ENCODE measurements at regions not wholly inside any gene's neighbourhood (a gene's known extent, or its start where the extent isn't known, plus 50 kb on each side); places are given as distances from the start of the nearest gene placed in this dataset.
"Not testable (repeated sequence)": the region's sequence is repeated elsewhere in the genome, so short reads cannot be mapped to it uniquely, and the experiment has no call there.

DNA sequence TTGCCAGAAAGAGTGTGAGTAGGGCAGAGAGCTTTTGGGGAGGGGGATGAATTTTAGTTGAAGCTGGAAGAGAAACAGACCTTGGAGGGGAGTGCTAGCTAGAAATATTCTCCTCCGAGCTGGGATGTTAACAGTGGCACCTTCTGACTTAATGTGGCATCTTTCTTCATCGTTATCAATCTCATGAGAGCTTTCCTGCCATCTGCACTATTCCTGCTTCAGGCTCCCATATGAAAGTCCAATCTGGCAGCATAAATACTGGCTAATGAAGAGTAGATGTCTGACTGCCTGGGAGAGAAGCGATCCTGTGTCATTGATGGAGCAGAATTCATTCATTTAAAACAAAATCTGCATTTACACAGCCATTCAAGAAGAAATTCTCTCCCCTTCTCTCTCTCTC is 284.5 kb downstream of the TMEM38B start:
- no peak for DNase-seq

DNA sequence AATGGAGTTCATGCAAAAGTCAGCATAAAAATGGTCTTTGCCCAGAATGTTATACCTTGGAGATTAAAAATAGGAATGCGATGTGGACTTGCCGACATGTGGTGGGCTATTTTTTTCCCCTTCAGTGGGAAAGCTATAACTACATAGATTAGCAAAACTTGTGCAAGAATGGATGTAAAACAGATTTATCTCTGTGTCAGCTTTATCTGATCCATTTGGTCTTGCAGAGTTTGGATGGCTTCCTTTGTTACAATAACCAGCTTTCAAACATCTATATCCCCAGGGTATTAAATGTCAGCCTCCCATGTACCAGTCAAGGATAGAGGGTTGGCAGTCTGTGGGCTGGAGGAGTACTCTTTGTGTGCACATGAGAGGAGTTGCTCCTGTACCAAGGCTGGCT is 284.9 kb downstream of the TMEM38B start:
- no peak for DNase-seq

DNA sequence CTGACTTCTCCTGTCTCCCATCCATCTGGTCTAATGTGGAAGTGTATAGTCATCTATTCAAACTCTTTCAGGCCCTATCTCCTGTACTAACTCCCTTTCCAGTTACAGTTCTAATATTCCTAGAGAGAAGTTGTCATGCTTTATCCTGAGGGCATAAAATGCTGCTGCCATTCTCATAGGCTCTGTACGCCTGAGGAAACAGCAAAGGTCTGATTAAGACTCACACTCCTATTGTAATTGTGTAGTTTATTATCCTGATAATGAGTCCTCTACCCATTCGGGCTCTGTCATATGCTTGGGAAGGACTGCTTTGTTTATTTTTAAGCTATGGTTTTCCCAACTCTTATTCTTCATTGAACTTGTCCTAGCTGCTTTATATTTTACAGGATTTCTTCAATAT is 290.4 kb downstream of the TMEM38B start:
- DNase-seq: no peak

DNA sequence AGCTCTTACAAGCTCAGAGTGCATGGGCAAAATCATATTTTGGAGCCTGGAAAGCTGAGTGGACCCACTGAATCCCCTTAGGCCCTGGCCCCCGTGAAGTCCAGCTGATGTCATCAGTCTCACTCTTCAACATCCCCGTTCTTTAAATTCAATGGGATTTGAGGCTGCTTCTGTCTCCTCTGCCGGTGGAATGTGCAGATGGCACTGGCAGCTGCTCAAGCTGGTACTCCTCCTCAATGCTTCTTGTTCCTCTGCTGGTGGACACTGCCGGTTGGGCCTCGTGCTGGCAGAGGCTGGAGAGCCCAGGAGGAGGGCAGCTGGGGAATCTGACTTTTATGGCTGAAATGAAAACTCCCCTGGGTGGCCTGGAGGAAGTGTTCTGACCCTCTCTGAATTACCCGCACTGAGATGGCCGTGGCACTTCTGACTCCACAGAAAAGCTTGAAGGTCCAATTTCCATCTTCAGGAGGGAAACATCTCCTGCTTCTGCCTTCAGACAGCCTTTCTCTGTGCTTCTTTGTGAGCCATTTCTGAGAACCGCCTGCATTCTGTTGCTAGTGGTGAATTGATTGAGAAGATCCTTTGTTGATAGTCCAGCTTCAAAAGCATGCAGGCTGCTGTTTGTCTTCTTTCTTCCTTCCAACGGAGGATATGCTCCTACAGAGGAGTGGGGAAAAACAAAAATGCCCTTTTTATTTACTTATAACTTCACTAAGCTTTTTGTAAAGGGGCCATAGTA is 298.9 kb downstream of the TMEM38B start:
- DNase-seq: no peak

DNA sequence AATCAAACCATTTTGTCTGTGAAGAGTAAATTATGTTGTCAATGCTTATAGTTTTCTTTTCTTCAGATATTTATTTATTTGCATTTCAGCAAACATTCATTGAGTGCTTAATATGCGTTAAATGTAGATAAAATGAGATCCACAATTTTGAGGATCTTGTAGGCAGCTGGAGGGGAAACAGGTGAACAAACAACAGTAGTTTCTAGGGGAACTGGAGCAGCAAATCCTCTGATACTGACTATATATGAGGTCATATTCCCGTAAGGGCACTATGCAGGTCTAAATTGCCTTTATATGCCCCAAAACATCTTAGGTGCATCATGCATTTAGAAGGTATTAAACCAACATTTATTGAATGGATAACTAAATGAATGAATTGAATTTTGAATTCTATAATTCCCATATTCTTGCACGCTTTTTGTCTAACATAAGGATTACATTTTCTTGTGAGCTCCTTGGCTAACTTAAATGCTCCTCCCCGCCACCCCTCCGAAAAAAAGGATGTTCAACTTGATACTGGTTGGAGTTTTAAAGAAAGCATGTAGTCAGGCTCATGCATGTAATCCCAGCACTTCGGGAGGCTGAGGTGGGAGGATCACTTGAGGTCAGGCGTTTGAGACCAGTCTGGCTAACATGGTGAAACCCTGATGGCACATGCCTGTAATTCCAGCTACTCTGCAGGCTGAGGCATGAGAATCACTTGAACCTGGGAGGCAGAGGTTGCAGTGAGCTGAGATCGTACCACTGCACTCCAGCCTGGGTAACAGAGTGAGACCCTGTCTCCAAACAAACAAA is 299.8 kb downstream of the TMEM38B start:
- DNase-seq: no peak

DNA sequence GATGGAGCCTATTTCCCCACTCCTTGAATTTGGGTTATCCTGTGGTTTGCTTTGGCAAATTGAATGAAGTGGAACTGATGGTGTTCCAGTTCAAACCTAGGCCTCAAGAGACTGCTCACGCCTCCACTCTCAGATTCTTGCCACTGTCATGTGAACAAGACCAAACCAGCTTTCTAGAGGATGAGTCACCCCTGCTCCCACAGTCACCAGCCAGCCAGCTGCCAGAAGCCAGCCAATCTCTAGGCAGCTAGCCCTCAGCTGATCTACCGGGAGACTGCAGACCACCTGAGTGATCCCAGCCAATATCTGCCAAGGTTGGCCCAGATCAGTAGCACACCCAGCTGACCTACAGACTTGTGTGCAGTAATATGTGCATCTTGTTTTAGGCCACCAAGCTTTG is 300.6 kb downstream of the TMEM38B start:
- DNase-seq: no peak

DNA sequence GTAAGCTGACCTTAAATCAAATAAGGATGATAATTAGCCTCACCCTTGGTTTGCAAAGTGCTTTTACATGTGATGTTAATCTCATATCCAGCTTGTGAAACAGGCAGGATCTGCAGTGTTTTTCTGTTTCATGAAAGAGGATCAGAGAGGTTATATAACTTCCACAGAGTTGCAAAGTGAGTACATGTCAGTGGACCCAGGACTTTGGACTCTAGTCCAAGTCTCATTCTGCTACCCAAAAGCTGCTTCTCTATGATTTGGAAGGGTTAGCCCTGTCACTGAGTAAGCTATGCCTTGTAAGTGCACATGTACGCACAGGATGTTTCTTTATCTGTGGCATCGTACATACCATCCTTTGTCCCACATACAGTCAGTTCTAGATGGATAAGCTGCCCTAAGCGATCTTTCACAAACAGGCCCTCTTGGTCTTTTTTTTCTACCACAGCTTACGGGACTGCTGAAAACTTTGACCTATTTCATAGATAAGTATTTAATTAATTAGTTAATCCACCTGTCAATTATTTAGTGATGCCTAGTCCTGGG is 322.9 kb downstream of the TMEM38B start:
- no peak for DNase-seq

DNA sequence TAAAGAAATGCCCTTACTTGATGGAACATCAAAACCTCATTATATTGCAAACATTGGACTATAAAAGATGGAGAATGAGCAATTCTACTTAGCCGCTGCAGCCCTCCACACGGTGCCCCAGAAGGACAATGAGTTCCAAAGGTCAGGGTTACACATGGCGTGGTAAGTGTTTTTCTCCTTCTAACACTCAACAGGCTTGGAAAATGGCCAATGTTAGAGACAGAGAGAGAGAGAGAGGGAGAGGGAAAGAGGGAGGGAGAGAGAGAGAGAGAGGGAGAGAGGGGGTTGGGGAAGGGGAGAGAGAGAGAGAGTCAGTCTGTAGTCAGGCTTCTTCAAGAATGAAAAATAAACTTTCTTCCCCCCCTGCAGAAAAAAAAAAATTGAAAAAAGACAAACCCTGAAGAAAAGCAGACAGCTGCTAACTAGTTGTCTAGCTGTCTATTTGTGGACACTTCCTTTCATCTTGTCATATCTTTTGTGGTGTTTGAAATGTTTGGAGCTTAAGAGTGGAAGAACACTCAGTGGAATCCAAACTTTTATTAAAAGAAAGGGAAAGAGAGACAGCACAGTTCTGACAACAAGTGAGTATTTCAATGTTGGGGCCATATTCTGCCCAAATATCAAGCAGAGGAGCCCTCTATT is 324.8 kb downstream of the TMEM38B start:
- DNase-seq: no peak

DNA sequence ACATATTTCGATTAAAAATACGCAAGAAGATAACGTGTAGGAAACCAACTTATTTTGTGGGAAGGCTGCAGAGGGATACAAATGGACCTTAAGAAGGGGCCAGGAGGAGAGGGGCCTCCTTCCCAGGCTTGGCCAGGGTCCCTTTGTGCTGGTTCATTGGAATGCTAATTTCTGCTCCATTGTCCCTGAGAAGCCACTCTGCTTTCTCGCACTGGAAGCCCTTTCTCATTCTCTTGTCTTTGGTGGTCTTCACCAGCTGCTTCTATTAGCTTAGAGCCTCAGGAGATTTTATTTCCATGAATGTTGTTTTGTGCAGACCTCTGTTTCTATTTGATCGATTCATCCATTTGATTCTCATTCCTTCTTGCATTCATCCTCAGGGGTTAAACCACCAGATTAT is 325.4 kb downstream of the TMEM38B start:
- DNase-seq: no peak

DNA sequence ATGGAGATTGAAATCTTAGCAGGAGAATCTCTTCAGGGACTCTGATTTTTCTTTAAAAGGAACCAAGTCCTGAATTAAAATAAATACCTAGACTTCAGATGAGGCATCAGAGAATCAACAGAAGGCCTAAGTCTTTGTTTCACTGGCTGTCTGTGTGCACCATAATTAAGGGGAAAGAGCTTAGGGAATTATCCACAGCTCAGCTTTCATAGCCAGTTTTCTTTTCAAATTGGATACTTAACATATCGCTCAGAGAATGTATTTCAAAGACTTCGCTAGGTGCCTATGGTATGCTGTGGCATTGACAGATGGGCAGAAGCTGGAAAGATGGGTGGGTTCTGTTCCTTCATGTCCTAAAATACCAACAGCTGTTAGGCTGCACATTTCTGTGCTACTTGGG is 325.8 kb downstream of the TMEM38B start:
- DNase-seq: no peak

DNA sequence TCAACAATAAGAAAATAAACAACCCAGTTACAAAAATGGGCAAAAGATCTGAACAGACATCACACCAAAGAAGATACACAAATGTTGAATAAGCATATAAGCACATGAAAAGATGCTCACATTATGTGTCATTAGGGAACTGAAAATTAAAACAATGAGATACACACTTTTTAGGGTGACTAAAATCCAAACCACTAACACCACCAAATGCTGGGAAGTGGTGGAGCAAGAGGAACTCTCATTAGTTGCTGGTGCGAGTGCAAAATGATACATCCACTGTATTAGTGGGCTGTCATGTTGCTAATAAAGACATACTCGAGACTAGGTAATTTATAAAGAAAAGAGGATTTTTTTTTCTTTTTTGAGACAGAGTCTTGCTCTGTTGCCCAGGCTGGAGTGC is 329.1 kb downstream of the TMEM38B start:
- no peak for DNase-seq

DNA sequence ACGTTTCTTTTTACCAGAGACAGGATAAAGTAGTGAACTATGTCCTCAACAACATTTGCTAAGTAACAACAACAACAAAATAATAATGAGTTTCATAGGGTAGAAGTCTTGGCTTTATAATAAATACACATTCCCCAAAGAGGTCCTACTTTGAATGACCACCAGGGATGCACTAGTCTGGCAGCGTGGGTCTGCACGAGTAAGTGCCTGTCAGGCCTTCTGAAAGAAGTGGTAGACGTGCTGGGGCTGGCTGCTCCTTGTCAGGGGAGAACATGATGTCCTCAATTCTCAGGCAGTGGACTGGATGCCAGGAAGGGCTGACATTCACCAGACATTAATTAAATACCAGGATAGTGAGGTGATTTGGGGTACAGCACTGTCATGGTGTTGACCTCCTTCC is 331.1 kb downstream of the TMEM38B start:
- no peak for DNase-seq

DNA sequence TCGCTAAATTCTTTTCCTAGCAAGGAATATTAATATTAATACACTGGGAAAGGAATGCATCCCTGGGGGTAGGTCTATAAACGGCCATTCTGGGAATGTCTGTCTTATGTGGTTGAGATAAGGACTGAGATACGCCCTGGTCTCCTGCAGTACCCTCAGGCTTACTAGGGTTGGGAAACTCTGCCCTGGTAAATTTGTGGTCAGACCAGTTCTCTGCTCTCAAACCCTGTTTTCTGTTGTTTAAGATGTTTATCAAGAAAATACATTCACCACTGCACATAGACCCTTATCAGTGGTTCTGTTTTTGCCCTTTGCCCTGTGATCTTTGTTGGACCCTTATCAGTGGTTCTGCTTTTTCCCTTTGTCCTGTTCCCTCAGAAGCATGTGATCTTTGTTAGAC is 335.8 kb downstream of the TMEM38B start:
- not testable (repeated sequence) for DNase-seq

DNA sequence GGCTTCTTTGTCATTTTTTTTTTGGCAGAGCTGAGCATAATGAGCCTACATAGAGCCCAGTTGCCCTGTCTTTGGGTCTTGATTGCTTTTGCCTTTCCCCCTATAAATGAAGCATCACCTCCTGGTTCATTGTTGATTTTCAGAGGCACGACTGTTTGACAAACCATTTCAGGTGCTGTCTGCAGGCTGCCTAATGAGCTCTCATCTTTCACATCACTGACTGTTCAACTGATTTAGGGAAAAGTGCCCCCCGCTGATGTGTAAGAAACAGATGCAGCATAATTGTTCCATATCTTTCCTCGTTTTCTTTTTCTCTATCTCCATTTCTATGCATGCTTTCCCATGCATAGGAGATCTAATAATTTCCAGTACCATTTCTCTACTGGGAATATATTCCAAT is 338.6 kb downstream of the TMEM38B start:
- DNase-seq: peak; percentile 27

DNA sequence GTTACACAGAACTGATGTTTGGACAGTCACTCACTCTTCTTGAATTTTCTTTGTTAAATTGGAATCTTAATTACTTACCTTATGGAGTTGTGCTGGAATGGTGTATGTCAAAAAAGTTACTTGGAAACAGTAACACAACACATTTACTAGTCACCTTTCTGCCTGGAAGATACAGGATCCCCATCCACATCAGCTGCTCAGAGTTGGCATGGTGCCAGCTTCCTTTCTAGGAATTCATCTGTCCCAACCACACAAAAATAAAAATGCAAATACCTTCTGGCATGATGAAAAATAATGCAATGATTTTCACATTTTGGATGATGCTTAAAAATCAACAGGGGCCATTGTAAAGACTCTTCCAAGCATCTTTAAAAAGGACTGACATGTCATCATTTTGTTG is 341.5 kb downstream of the TMEM38B start:
- no peak for DNase-seq

DNA sequence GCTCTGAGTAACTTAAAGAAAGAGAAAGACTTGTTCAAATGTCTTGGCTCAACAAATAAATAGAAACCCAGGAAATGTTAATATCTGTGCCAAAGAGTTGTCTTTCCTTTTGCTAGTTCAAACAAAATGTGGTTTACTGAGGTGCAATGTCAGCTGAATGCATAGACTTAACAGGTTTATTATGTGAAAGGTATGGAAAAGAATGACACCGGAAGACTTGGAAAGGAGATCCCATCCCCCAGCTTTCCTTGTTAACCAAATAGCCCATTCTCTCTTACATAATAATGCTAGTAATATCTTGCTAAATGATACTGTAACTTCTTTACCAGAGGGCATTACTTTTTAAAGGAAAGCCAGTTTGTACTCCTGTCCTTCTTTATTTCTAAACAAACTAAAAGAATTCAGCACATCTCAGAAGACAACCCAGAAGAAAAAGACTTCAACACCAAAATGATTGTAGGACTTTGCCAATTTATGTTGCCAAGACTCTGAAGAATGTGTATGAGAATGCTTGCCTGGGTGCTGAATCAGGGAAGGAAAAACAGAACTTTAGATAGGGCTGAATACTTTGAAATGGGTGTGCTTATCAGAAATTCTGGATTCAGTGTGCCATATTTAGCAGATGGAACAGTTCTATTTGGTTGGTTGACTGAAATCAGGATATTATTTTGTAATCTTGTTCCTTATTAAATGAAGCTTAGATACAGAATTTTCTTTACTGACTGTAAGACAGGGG is 344.1 kb downstream of the TMEM38B start:
- DNase-seq: no peak

DNA sequence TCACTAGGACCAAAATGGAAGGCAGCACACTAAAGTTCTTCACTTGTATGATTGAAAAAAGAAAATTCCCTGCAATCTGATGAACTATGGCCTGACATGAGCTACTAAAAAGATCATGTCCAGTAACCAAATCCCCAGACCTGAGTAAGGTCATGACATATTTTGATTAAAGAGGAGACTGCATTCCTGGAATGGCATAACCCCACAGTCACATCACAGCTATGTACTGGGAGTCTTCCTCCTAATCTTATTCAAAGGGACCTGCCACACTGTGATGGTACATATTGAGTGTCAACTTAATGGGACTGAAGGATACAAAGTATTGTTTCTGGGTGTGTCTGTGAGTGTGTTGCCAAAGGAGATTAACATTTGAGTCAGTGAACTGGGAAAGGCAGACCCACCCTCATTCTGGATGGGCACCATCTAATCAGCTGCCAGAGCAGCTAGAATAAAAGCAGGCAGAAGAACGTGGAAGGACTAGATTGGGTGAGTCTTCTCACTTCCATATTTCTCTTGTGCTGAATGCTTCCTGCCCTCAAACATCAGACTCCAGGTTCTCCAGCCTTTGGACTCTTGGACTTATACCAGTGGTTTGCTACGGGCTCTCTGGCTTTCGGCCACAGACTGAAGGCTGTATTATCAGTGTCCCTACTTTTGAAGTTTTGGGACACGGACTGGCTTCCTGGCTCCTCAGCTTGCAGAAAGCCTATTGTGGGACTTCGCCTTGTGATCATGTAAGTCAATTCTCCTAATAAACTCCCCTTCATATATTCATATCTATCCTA is 345.0 kb downstream of the TMEM38B start:
- DNase-seq: no peak

DNA sequence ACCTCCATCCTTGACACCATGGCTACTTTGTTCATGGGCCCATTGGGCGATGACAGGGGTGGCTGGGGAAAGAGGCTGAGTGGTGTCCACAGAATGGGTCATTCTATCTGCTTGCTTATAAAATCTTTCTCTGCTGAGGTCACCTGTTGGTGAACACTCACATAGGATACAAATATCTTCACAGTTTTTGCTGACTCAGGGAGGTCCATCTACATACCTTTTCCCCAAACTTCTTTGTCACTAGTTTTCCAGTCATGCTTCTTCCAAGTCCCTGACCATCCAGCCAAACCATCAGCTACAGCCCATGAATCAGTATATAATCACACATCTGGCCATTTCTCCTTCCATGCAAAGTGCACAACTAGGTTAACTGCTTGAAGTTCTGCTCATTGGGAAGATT is 347.6 kb downstream of the TMEM38B start:
- DNase-seq: not testable (repeated sequence)

DNA sequence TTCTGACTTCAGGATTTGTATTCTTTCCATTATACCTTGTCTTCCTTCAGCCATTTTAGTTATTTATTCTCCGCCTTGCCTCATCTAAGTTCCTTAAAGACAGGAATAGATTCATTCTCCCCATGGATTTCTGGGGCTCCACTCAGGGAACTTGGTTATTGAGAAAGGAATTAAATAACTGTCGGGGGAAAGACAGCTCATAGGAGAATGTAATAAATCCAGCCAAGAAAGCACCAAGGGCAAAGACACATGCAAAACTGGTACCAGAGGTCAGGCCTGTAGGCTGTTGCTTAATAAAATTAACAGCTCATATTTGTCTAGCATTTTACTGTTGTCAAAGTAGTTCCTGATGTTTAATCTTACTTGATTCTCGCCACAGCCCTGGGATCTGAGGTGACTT is 357.2 kb downstream of the TMEM38B start:
- no peak for DNase-seq

DNA sequence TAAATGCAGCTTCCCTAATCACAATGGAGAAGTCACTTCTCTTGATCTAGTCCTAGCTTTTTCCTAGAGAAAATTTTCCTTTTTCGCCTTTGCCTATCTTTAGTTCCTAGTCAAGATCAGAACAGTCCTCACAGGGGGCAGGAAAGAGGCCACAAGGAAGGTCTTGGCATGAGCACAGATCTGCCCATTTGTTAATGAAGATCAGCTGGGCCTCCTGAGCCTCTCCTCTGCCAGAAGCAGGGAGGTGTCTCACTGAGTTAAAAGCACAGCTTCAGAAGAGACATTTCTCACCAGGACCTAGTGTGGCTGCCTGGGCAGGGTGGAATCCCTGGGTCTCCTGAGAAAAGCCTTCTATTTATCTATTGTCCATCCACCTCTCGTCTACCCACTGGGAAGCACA is 357.8 kb downstream of the TMEM38B start:
- no peak for DNase-seq

DNA sequence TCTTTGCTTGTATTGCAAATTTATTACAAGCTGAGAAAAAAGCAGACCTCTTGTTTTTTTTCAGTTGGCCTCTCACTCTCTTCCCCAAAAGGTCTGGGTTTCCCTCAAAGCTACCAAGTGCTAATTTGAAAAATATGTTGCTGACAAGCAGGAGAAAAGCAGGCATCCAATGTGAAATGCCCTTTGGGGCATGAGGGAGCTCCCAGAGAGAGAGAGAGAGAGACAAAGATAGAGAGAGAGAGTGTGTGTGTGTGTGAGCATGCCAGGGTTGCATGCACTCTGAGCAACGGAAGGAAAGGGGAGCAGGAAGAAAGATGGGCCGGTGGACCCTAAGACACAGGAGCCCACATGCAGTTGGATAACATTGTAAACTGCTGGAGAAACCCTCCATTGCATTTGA is 358.4 kb downstream of the TMEM38B start:
- no peak for DNase-seq

DNA sequence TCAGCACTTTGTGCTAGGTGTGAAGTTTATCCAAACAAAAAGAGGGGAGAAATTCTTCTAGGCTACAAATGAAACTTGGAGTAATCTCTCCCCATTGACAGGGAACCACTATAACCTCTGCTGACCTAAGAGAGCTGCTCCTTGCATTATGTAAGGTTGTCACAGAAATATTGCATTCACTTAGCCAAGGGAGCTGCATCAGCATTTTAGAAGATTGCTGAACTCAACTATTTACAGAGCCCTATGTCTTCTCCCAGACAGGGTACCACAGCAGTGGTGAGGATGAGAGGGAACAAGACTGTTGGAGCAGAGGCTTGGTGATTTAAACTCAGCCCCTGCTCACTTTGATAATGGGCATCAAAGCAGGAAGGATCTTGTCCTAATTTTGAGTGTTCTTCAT is 362.0 kb downstream of the TMEM38B start:
- DNase-seq: no peak

Data from NCI-H2081 treated with DMSO at 0.1 percent for 48 hours (cell line).